WTC11 (cell line): ENCODE measurements at regions not wholly inside any gene's neighbourhood (a gene's known extent, or its start where the extent isn't known, plus 50 kb on each side); places are given as distances from the start of the nearest gene placed in this dataset.

Source experiments
- ATAC-seq: fragments of 200-7000 bp; cut with Tn5 transposase; 2 replicates; pipeline ENCODE4 v1.10.0; 2021; ENCODE audit warnings: mild to moderate bottlenecking, moderate library complexity
- CTCF ChIA-PET: fragments of 300-600 bp; sonication (Branson Sonifier 250); formaldehyde crosslinking; loops from one replicate; lab custom pipeline; 2021; ENCODE audit warnings: antibody characterized with exemption; lab: Charles Lee
- POLR2A ChIA-PET: fragments of 350-600 bp; sonication (Branson Sonifier 250); formaldehyde crosslinking; loops from one replicate; lab custom pipeline; 2021; ENCODE audit warnings: antibody characterized with exemption; lab: Charles Lee
- DNase-seq: peaks from one replicate; pipeline ENCODE4 v3.0.0; 2021; ENCODE audit warnings: low spot score
- H3K27ac Mint-ChIP-seq: 2 replicates; pipeline ENCODE4 v1.8.0; 2021; ENCODE audit warnings: mixed read lengths
- H3K27me3 Mint-ChIP-seq: 2 replicates; pipeline ENCODE4 v1.8.0; 2021; ENCODE audit warnings: low read depth, mild to moderate bottlenecking, moderate library complexity, mixed read lengths
- H3K36me3 Mint-ChIP-seq: 2 replicates; pipeline ENCODE4 v1.8.0; 2021; ENCODE audit warnings: mixed read lengths
- H3K4me1 Mint-ChIP-seq: 2 replicates; pipeline ENCODE4 v1.8.0; 2022; ENCODE audit warnings: mixed read lengths
- H3K4me3 Mint-ChIP-seq: 2 replicates; pipeline ENCODE4 v1.8.0; 2021; ENCODE audit warnings: mild to moderate bottlenecking, moderate library complexity, mixed read lengths
- H3K9me3 Mint-ChIP-seq: 2 replicates; pipeline ENCODE4 v1.8.0; 2021; ENCODE audit warnings: mixed read lengths
- AFF4 ChIP-seq: sonication (generic); formaldehyde crosslinking; IDR thresholded peaks from 2 replicates; pipeline ENCODE4 v1.8.1; 2023; ENCODE audit warnings: mild to moderate bottlenecking, missing genetic modification reagents, borderline replicate concordance
- ATF1 ChIP-seq: sonication (generic); formaldehyde crosslinking; IDR thresholded peaks from 2 replicates; pipeline ENCODE4 v1.8.1; 2023; ENCODE audit warnings: mild to moderate bottlenecking, moderate library complexity, missing genetic modification reagents
- ATF2 ChIP-seq: sonication (generic); formaldehyde crosslinking; IDR thresholded peaks from 2 replicates; pipeline ENCODE4 v1.8.1; 2022; ENCODE audit warnings: low read depth, missing genetic modification reagents, borderline replicate concordance
- CDX4 ChIP-seq: fragments of 250-450 bp; sonication (Bioruptor Pico); IDR thresholded peaks from 2 replicates; pipeline ENCODE4 v1.9.0; 2021; ENCODE audit warnings: moderate library complexity, mild to moderate bottlenecking, inconsistent platforms, borderline replicate concordance
- FOXP4 ChIP-seq: sonication (generic); formaldehyde crosslinking; IDR thresholded peaks from 2 replicates; pipeline ENCODE4 v1.8.0; 2022; ENCODE audit warnings: mild to moderate bottlenecking, missing genetic modification reagents
- GABPB1 ChIP-seq: sonication (generic); formaldehyde crosslinking; IDR thresholded peaks from 2 replicates; pipeline ENCODE4 v1.8.1; 2023; ENCODE audit warnings: mild to moderate bottlenecking, missing genetic modification reagents
- HMGA2 ChIP-seq: fragments of 250-450 bp; sonication (Bioruptor Pico); IDR thresholded peaks from 2 replicates; pipeline ENCODE4 v1.4.0; 2021; ENCODE audit warnings: mild to moderate bottlenecking, moderate library complexity
- RELA ChIP-seq: sonication (generic); formaldehyde crosslinking; IDR thresholded peaks from 2 replicates; pipeline ENCODE4 v1.8.1; 2022; ENCODE audit warnings: missing genetic modification reagents, mild to moderate bottlenecking, borderline replicate concordance
- RORB ChIP-seq: fragments of 250-450 bp; sonication (Bioruptor Pico); IDR thresholded peaks from 2 replicates; pipeline ENCODE4 v1.9.0; 2021; ENCODE audit warnings: mild to moderate bottlenecking
- ZNF138 ChIP-seq: sonication (generic); formaldehyde crosslinking; conservative IDR thresholded peaks from 2 replicates; pipeline ENCODE4 v1.8.1; 2022; ENCODE audit warnings: mild to moderate bottlenecking, moderate library complexity, missing genetic modification reagents
- ZNF219 ChIP-seq: sonication (generic); formaldehyde crosslinking; IDR thresholded peaks from 2 replicates; pipeline ENCODE4 v1.8.0; 2023; ENCODE audit warnings: missing genetic modification reagents, mild to moderate bottlenecking, borderline replicate concordance
- ZNF423 ChIP-seq: fragments of 250-450 bp; sonication (Bioruptor Pico); IDR thresholded peaks from 2 replicates; pipeline ENCODE4 v2.1.2; 2022; ENCODE audit warnings: mild to moderate bottlenecking, moderate library complexity
- ZNF425 ChIP-seq: fragments of 250-450 bp; sonication (Bioruptor Pico); conservative IDR thresholded peaks from 2 replicates; pipeline ENCODE4 v1.9.0; 2021; ENCODE audit warnings: mild to moderate bottlenecking
- ZNF512 ChIP-seq: sonication (generic); formaldehyde crosslinking; IDR thresholded peaks from 2 replicates; pipeline ENCODE4 v1.8.1; 2022; ENCODE audit warnings: missing genetic modification reagents, borderline replicate concordance
- ZSCAN18 ChIP-seq: fragments of 250-450 bp; sonication (Bioruptor Pico); IDR thresholded peaks from 2 replicates; pipeline ENCODE4 v2.1.2; 2022; ENCODE audit warnings: mild to moderate bottlenecking, moderate library complexity

GRCh38 chr3:171971919-171972514 lies 67.4 kb upstream of the FNDC3B start:
- Mint-ChIP-seq H3K36me3 (no peaks in the 10 kb centered on the region), H3K9me3 (peaks cover 5% of the 10 kb centered on the region; the same call in 1 of the 2 replicates), H3K4me3 (no peak overlapping the region), H3K27ac (no peak overlapping the region), H3K27me3 (no peaks in the 10 kb centered on the region; the same call in 1 of the 2 replicates), H3K4me1 (peaks cover 9% of the 10 kb centered on the region)
- TF ChIP-seq ATF1 (CRISPR knock-in tag) (no peak), ZNF138 (CRISPR knock-in tag) (no peak), ZNF512 (CRISPR knock-in tag) (no peak), ZNF219 (CRISPR knock-in tag) (no peak), ZSCAN18 (CRISPR knock-in tag) (no peak), RORB (CRISPR knock-in tag) (no peak), HMGA2 (no peak), GABPB1 (CRISPR knock-in tag) (no peak), ZNF425 (CRISPR knock-in tag) (no peak), CDX4 (CRISPR knock-in tag) (no peak), AFF4 (no peak), FOXP4 (no peak), ATF2 (CRISPR knock-in tag) (no peak), ZNF423 (CRISPR knock-in tag) (no peak), RELA (no peak)
- ChIA-PET CTCF (no interaction called here), POLR2A (no interaction called here)
- ATAC-seq (no peak), DNase-seq (no peak)
